ENCODE measurements at regions not wholly inside any gene's neighbourhood (a gene's known extent, or its start where the extent isn't known, plus 50 kb on each side); places are given as distances from the start of the nearest gene placed in this dataset.
"Not testable (repeated sequence)": the region's sequence is repeated elsewhere in the genome, so short reads cannot be mapped to it uniquely, and the experiment has no call there.

DNA sequence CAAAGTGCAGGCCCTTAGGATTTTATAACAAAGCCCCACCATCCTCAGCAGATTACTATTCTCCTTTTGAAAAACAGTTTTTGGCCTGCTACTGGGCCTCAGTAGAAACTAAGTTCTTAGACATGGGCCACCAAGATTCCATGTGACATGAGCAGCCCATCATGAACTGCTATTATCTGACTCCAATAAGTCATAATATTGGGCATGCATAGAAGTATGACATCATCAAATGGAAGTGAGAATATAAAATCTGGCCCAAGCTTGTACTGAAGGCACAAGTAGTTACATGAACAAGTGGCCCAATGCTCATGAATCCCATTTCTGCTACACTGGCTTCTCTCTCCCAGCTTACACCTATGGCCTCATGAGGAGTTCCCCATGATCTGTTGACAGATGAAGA lies 404.8 kb downstream of the EPHA5 start:
- no peak for DNase-seq

DNA sequence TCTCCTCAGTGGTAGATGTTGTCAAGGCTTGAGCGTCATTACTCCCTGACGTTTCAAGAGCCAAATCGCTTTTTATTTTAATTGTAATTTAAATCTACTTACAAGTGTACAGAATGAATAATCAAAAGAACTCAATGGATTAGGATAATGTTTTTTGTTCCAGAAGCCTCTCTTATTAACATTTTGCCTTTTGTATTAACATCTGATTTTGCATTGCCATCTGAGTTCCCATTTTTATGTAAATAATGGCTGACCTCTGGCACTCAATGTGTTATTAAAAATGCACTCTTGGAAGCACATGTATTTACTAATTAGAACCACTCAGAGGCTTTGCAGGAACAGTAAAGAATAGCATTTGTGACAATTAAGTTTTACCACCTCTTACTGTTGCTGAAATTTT lies 411.0 kb downstream of the EPHA5 start:
- DNase-seq = no peak

DNA sequence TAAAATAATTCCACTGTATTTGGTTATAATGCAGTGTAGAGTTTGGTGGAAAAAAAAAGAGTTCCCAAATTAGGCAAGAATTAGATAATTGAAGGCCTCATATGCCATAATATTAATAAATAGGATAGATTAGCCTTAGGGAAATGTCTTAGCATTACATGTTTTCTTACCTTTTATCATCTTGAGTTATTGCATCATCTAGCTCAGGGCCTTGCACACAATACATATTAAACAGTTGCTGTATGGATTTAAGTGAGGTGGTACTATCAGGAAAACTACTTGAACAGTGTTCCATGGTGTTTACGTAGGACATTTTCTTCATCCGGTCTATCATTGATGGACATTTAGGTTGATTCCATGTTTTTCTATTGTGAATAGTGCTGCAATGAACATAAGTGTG lies 419.4 kb downstream of the EPHA5 start:
- no peak for DNase-seq

DNA sequence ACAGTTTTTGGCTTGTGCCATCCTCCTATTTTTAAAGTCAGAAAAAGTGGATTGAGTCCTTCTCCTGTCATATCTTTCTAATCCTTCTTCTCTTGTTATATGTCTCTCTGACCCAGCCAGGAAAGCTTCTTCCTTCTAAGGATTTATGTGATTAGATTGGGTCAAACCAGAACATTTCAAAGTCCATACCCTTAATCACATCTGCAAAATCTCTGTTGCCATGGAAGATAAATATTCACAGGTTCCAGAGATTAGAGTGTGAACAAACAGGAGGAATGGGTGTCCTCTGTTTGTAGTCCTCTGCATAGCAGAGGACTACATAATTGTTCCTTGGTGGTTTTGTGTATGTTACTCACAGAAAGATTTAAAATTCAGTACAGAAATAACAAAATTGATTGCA lies 421.2 kb downstream of the EPHA5 start:
- DNase-seq = no peak

DNA sequence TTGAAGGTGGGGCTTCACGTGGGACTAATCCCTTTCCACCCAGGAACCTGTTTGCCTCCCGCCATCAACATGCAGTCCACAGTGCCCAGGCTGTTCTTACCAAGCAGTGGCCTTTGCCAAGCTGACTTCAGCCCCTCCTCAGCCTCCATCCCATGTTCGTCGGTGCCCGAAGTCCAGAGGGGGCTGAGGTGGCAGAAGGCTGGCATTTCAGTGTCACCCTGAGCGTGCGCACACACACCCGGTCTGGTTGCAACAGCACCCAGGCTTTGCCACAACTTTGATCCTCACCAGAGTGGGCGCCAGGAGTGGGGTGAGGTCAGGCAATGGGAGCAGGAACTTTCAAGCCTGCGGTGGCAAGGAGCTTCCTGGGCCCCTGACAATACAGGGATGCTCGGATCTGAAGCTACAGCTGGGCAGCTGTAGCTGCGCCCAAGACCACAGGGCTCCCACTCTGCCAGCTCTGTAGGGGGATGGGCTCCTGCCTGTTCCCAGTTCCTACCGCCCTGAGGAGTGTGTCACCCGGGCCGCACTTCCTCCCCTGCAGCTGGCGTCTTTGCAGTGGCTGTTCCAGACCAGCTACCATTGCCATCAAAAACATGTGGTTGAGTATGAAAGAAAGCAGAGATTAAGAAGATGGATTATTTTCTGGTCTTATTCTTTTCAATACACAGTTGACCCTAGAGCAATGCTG lies 428.0 kb downstream of the EPHA5 start:
- DNase-seq = no peak

DNA sequence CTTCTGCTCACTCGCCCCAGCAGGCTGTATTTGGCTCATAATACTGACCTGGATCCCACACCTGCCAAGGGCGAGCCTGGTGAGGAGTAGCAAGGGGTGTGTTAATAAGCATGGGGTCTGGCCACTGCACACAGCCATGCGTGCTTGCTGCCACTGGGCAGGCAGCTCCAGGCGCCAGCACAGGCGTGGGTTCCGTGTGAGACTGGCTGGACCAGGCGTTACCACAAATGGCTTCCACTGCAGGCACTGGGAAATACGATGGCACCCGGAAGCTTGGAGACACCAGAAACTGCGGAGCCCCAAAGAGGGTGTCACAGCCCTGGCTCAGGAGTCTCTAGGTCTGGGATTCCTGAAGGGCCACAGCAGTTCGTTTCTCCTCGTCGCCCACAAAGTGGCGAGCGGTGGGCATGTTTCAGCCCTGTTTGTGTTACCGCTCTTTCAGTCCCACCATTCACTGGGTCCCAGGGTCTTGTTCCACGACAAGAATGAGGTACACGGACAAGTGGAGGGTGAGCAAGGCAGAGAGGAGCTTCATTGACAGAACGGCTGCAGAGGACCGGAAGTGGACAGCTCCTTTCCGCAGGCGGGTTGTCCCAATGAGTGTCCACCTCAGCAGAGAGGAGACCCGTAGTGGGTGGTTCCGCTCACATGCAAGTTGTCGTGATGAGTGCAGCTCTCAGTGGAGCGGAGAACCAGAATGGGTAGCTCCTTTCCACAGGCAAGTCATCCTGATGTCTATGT lies 428.9 kb downstream of the EPHA5 start:
- DNase-seq = no peak

DNA sequence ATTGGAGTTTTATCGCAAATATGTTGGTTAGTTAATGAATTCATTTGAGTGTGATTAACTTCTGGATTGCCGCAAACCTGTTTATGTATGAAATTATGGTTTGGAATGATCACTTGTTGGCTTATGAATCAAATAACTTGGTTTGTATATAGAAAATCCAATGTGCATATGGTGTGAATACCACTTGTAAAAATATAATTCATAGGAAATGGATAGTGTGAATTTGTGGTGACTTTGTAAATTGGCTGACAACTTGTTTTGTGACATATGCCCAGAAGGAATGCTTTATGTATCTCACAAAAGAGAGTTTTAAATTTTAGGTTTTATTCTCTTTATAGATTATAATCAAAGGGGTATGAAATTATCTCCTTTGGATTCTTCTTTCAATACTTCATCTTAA lies 436.2 kb downstream of the EPHA5 start:
- no peak for DNase-seq

DNA sequence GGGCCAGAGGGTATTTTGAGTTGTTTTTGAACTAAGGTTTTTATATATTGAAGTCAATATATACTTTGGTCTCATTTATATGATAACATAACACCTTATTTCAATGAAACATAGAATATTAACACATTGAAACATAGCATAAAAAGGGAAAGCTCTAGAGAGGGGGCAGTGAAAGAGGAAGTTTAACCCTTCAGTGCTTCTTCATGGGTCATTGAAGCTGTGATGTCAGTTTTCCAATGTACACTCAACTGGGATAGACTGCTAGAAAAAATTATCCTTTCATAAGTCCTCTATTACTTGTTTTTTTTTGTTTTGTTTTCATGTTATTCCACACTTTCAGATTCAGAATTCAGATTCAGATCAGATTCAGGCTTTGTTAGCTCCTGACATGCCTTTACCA lies 442.7 kb downstream of the EPHA5 start:
- DNase-seq = no peak

DNA sequence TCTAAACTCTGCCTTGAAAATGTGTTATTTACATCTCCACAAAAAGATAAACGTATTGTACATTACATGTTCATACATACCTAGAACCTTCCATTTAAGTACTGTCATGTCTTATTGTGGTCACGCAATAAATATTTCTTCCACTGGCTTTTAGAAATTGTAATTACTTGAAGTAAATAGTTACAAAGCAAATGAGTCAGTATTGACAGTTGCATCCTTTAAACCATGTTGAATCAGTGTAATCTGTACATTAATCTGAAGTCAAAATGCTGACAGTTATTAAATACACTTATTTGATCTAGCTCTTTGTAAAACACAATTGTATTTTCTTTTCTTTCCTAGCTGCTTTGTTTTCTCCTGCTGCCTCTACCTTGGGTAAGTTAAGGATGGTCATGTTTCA lies 446.7 kb downstream of the EPHA5 start:
- DNase-seq = no peak

DNA sequence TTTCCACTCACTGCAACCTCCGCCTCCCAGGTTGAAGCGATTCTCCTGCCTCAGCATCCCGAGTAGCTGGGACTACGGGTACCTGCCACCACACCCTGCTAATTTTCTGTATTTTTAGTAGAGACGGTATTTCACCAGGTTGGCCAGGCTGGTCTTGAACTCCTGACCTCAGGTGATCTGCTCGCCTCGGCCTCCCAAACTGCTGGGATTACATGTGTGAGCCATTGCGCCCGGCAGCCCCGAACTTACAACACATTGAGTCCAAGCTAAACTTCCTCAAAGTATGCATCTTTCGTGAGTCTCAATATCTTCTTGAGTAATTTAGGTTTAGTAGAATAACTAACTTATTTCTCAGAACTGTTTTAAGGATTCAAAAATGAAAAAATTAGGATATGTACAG lies 447.2 kb downstream of the EPHA5 start:
- not testable (repeated sequence) for DNase-seq

DNA sequence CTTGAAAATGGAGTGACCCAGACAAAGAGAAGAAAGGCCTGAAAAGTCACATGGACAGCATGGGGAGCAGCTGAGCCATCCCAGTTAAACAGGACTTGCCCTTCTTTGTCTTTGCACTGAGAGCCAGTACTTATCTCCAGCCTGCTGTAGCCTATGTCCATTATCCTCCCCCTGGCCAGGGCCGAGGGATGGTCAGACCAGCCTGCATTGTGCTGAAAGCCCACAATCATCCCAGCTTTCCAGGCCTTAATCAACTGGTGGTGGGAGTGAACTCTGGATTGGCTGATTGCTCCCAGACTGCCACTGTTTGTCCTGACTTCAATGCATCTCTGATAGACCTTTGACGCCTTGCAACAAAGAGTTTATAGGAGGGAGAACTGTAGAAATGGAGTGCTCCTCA lies 453.1 kb downstream of the EPHA5 start:
- no peak for DNase-seq

DNA sequence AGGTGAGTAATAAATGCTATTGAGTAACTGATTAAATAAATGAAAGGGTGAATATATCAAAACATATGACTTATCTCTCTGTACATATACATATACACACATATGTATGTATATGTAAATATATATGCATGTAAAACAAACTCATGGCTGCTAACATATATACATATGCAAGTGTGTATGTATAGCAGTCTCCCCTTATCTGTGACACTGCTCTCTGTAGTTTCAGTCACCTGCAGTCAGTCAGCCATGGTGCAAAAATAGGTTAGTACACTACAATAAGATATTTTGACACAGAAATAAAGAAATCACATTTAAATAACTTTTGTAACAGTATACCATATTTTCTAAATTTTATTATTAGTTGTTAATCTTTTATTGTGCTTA lies 467.4 kb downstream of the EPHA5 start:
- no peak for DNase-seq

DNA sequence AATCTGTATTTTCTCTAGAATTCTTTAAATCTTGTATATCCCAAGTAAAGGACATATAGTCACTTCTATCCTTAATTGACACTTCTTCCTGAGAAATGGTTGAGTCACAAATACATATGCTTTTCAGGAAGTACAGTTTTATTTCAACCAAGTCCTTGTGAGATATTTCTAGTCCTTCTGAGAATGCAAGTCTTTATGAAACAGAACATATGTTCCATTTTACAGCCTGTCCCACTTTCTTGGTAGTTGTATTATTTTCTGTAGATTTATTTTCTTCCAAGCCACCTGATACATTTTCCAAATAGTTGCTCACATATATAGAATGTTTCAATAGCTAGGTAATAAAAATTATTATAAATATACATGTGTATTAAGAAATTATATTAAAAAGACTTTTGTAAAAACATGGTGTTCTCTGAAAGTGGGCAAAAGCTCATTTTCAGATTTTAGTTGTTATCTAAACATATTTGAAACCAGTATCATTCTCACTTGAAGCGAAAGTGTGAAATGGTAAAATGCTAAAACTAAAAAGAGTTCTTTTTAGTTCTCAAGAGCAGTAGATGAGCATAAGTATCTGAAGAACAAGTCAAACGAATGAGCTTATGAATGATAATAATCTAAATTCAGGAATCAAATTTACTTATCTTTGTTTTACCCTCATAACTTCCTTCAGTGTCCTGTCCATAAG lies 468.0 kb downstream of the EPHA5 start:
- no peak for DNase-seq

DNA sequence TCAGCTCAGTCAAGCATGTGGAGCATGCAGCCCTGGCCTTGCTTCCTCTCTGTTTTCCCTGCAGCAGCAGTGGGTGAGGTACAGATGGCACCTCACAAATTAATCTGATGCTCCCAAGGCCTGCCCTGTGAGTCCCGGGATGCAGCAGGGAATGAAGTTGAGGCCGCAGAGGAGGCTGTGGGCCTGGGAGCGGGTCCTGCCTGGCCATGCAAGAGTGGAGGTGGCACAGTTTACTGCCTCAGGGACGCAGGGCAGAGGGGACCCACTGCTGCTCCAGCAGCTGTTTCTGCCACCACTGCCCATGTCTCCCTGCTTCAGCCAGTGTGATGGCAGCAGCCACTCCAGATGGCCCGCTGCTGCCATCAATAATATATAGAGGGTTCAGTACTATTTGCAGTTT lies 474.6 kb downstream of the EPHA5 start:
- DNase-seq = no peak

DNA sequence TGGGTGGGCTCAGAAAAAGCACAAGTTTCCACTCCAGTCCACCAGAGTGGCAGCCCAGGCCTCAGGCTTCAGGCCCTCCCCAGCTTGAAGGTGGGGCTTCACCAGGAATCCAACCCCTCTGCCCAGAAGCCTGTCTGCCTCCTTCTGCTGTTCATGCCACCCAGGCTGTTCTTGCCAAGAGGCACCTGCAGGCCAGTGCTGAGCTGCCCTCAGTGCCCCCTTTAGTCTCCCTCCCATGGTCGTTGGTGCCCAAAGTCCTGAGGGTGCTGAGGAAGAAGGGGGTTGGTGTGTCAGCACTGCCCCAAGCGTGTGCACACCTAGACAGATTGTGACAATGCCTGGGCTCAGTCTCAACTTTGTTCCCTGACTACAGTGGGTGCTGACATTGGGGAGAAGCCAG lies 475.3 kb downstream of the EPHA5 start:
- DNase-seq = no peak

DNA sequence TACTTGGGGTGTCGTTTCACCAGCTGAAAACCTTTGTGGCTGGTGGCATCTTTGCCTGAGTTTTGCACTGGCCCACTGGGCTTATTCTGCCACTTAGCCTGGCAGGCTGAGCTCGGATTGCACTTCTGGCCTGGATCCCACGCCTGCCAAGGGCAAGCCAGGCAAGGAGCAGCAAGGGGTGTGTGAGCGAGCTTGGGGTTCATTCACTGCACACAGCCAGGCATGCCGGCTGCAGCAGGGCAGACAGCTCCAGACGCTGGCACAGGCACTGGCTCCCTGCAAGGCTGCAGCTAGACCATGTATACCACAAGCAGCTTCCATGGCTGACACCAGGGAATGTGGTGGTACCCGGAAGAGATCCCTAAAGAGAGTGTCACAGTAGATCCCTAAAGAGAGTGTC lies 476.3 kb downstream of the EPHA5 start:
- DNase-seq = no peak

DNA sequence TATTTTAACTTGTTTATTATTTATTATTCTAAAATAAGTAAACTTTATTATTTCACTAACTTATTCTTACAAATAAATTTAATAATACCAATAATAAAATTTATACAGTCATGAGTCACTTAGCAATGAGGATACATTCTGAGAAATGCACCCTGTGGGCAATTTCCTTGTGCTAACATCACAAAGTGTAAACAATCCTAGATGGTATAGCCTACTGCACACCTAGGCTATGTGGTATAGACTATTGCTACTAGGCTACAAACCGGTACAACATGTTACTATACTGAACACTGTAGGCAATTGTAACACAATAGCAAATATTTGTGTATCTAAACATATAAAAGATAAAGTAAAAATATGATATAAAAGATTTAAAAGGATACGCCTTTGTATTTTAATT lies 479.5 kb downstream of the EPHA5 start:
- no peak for DNase-seq

DNA sequence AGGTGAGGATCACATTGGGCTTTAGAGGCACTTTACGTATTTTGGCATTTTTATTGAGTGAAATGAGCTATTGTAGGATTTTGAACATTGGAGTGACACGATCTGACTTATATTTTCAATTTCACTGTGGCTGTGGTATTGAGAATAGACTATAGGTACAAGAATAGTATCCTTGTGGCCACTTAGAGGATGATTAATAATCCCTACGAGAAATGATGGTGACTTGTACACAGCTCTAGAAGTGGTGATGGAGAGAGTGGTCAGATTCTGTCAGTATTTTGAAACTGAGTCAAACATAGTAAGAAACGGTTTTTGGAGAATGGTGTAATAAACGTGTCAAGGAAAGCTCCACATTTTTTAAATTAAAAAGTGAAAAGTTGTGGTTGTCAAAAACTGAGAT lies 494.7 kb downstream of the EPHA5 start:
- no peak for DNase-seq

DNA sequence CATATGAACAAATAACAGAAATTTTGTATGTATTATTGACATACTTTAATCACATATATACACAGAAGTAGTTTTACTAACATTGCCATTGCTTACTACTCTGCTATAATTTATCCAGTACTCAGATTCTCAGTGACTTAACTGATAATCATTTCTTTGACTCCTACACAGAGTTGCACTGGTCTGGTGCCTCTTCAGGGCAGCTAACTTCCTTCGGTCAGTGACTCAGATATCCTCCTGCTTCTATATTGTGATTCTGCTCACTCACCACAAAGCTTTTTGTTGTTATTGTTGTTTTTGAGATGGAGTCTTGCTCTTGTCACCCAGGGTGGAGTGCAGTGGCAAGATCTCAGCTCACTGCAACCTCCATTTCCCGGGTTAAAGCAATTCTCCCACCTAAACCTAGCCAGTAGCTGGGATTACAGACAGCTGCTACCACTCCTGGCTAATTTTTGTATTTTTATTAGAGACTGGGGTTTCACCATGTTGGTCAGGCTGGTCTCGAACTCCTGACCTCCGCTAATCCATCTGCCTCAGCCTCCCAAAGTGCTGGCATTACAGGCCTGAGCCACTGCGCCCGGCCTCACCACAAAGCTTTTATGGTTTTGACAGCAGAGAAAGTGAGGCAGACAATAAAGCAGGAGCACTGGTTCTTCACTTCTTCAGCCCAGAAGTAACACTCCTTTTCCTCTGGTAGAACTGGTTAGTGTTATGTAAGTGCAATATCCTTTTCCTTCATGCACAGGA lies 499.3 kb downstream of the EPHA5 start:
- DNase-seq = no peak

DNA sequence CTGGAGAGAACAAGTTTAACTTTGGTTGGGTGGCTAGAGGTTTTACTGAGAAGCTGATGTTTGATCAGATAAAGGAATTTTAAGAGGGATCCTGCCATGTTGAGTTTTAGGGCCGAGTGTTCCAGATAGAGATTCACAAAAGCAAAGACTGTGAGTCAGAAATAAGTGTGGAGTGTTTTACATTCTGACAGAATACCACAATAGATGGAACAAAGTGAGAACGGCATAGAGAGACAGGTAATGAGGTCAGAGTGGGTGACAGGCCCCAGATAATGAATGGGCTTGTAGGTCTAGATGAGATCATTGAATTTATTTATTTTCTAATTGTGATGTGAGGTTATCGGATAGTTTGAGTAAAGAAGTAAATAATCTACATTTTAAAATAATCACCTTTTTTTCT lies 502.6 kb downstream of the EPHA5 start:
- DNase-seq = no peak

DNA sequence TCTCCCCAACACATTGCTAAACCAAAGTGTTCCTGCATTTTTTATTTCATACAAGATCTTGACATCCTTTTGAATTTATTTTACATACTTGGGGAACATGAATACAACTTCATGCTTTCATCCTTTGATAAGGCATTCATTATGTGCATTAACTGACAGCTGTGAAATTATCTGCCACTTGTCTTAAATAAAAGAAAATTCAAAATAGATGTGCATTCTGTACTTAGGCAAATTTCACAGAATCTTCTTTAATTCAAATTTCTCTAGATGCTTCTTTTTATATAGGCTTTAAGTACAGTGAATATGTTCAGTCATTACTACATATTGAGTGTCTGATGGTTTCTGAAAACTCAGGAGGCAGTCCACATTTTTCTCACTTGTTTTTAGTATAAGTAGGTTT lies 518.1 kb downstream of the EPHA5 start:
- DNase-seq = no peak

DNA sequence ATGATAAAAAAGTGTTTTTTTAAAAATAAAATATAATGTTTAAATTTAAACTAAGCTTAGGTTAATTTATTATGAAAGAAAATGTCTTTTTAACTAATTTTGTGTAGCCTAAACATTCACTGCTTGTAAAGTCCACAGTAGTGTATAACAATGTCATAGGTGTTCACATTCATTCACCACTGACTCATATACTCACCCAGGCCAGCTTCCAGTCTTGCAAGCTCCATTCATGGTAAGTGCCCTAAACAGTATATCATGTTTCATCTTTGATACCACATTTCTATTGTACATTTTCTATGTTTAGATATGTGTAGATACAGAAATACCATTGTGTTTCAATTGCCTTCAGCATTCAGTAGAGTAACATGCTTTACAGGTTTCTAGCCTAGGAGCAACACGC lies 530.3 kb downstream of the EPHA5 start:
- DNase-seq = no peak

DNA sequence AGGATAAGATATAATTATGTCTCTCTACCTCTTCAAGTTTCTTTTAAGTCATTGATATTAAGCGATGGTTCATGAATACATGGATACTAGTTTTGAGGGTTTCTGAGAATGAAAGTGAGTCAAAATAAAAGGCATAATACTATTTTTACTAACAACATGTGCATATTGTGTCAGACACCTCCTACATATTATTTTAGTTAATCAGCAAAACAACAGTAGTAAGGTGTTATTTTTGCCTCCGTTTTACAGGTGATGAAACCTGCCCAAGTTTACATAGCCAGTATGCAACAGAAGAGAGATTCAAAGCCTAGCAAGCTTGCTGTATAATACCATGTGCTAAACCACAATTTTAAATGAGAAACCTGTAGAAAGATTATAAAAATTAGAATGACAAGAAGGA lies 544.1 kb downstream of the EPHA5 start:
- no peak for DNase-seq

DNA sequence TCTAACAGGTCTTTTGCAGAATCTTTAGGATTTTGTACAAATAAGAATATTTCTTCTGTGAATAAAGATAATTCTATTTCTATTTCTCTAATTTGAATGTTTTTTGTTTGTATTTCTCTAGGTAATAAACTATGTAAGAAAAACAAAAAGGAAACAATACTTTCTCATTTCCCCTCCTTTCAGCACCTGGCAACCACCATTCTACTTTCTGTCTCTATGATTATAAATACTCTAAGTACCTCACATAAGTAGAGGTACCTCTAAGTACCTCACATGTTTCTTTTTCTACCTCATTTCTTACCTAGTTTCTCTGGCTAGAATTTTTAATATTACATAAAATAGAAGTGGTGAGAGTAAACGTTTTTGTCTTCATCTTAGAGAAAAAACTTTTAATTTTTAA lies 550.0 kb downstream of the EPHA5 start:
- no peak for DNase-seq

All from AML-193 (cell line).